Lung (tissue), 11 donors: ENCODE measurements at regions not wholly inside any gene's neighbourhood (a gene's known extent, or its start where the extent isn't known, plus 50 kb on each side); places are given as distances from the start of the nearest gene placed in this dataset.
"Not testable (repeated sequence)": the region's sequence is repeated elsewhere in the genome, so short reads cannot be mapped to it uniquely, and the experiment has no call there.

Source experiments
- ATAC-seq: fragments of 200-7000 bp; cut with Tn5 transposase; one replicate; pipeline ENCODE4 v1.9.1; 2020; ENCODE audit warnings: moderate number of reproducible peaks; ENCODE audit not compliant: insufficient read depth, low FRiP score
- DNase-seq, 3 donors: peaks; one replicate each; pipeline ENCODE4 v3.0.0-alpha.2; 2013 to 2017
- H3K27ac ChIP-seq, 2 donors: one replicate each; pipeline ENCODE4 v1.5.1; 2013; ENCODE audit warnings: mild to moderate bottlenecking in 2 of 2, moderate library complexity in 2 of 2, control low read depth in 1 of 2, inconsistent platforms in 1 of 2, low read depth in 1 of 2, low read length in 1 of 2
- H3K27me3 ChIP-seq, 3 donors: one replicate each; pipeline ENCODE4 v1.5.1; 2013; ENCODE audit warnings: low read length in 2 of 3; ENCODE audit not compliant: control insufficient read depth in 3 of 3, insufficient read depth in 3 of 3
- H3K36me3 ChIP-seq, 4 donors: one replicate each; pipeline ENCODE4 v1.5.1; 2013; ENCODE audit warnings: low read length in 4 of 4, mild to moderate bottlenecking in 1 of 4, moderate library complexity in 1 of 4; ENCODE audit not compliant: control insufficient read depth in 4 of 4, insufficient read depth in 4 of 4
- H3K4me1 ChIP-seq, 5 donors: one replicate each; pipeline ENCODE4 v1.5.1; 2013; ENCODE audit warnings: low read length in 5 of 5, mild to moderate bottlenecking in 2 of 5, moderate library complexity in 1 of 5; ENCODE audit not compliant: control insufficient read depth in 5 of 5, insufficient read depth in 5 of 5
- H3K4me3 ChIP-seq: one replicate; pipeline ENCODE4 v1.5.1; 2013; ENCODE audit warnings: mild to moderate bottlenecking, control low read depth, moderate library complexity
- H3K9ac ChIP-seq, 2 donors: one replicate each; pipeline ENCODE4 v1.5.1; 2013; ENCODE audit warnings: low read length in 2 of 2, control low read depth in 1 of 2; ENCODE audit not compliant: insufficient read depth in 1 of 2
- H3K9me3 ChIP-seq, 4 donors: one replicate each; pipeline ENCODE4 v1.5.1; 2013; ENCODE audit warnings: low read length in 3 of 4, mild to moderate bottlenecking in 1 of 4, moderate library complexity in 1 of 4; ENCODE audit not compliant: control insufficient read depth in 4 of 4, insufficient read depth in 3 of 4
- WGBS, 2 donors: extraction: QIAGEN DNeasy Blood & Tissue Kit; methylation state at CpG; one replicate each; pipeline ENCODE4 v1.1.7; 2013; 5-methylcytosine and 5-hydroxymethylcytosine counted together
- TF ChIP-seq, protein P1 (sequence below): IDR thresholded peaks from 2 replicates; pipeline ENCODE4 v1.5.1; 2012; ENCODE audit warnings: mild to moderate bottlenecking; ENCODE audit errors: control extremely low read depth, extremely low read depth
- donor health status: control.
- donor health status: control.
- donor health status: Bipolar disorder and iron deficiency.
- donor health status: healthy.
- donor health status: DM: yes; HTN: yes; CAD: no.

DNA sequence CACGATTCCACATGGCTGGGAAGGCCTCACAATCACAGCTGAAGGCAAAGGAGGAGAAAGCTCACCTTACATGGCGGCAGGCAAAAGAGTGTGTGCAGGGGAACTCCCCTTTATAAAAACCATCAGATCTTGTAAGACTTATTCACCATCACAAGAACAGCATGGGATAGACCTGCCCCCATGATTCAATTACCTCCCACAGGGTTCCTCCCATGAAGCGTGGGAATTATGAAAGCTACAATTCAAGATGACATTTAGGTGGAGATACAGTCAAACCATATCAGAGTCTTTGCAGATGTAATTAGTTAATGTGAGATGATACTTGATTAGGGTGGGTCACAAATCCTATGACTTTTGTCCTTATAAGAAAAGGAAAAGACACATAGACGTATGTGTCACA, 688.9 kb downstream of the GBE1 start:
- Histone ChIP-seq H3K4me3 (no peak overlapping the region), H3K9ac (no peak overlapping the region), H3K27ac (no peak overlapping the region), H3K4me1 (no peaks in the 10 kb centered on the region), H3K27me3 (no peaks in the 10 kb centered on the region), H3K9me3 (peaks cover 0 to 5% (median 0%) of the 10 kb centered on the region in 4 donors), H3K36me3 (no peaks in the 10 kb centered on the region)
- ATAC-seq (no peak), DNase-seq (no peak)
- TF ChIP-seq, protein P1, sequence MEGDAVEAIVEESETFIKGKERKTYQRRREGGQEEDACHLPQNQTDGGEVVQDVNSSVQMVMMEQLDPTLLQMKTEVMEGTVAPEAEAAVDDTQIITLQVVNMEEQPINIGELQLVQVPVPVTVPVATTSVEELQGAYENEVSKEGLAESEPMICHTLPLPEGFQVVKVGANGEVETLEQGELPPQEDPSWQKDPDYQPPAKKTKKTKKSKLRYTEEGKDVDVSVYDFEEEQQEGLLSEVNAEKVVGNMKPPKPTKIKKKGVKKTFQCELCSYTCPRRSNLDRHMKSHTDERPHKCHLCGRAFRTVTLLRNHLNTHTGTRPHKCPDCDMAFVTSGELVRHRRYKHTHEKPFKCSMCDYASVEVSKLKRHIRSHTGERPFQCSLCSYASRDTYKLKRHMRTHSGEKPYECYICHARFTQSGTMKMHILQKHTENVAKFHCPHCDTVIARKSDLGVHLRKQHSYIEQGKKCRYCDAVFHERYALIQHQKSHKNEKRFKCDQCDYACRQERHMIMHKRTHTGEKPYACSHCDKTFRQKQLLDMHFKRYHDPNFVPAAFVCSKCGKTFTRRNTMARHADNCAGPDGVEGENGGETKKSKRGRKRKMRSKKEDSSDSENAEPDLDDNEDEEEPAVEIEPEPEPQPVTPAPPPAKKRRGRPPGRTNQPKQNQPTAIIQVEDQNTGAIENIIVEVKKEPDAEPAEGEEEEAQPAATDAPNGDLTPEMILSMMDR = no peak
- WGBS, 2 donors = 79 to 88% methylated on average over 4 of the region's 4 CpGs

DNA sequence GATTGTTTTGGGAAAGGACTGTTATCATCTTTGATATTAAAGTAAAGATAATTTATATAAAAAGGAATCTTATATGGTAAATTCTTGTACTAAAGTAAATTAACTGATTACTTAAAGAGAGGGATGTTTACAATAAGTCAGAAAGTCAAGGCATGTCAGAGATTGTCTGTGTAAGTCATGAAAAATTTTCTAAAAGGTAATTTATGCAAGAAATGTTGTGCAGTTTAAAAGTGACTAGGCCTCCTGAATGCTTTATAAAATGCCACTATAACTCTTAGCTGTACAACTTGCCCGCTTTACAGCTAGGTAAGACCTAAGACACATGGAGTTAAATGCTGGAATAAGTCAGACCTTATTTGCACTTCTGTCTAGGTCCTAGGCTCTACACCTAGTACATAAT, 692.9 kb downstream of the GBE1 start:
- peaks cover 0 to 3% (median 0%) of the 10 kb centered on the region in 4 donors for H3K9me3 ChIP-seq
- H3K27ac ChIP-seq = no peak overlapping the region
- 77 to 85% methylated on average over 1 of the region's 1 CpG for WGBS, 2 donors
- TF ChIP-seq, protein P1 = no peak
- H3K36me3 ChIP-seq = no peaks in the 10 kb centered on the region
- H3K9ac ChIP-seq = no peak overlapping the region
- no peak overlapping the region for H3K4me3 ChIP-seq
- no peak for ATAC-seq
- H3K27me3 ChIP-seq = no peaks in the 10 kb centered on the region
- no peaks in the 10 kb centered on the region for H3K4me1 ChIP-seq
- DNase-seq = no peak

DNA sequence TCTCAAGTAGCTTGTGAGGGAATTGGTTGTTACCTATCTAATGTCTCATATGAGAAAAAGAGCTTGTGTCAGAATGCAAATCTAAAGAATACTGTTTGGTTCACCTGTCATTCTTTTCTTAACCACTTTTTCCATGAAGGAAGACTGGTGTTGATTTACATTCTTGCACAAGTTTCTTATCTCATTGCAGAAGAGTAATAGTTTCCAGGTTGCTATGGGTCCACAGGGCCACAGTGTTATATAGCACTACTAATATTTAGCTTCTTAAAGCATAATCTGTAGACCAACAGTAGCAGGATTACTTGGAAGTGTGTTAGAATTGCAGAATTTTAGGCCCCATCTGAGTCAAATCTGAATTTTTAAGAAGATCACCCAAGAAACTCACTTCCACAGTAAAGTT, 697.5 kb downstream of the GBE1 start:
- H3K4me3 ChIP-seq = no peak overlapping the region
- peaks cover 0 to 3% (median 0%) of the 10 kb centered on the region in 4 donors for H3K9me3 ChIP-seq
- TF ChIP-seq, protein P1 = no peak
- no peaks in the 10 kb centered on the region for H3K36me3 ChIP-seq
- no peaks in the 10 kb centered on the region for H3K27me3 ChIP-seq
- H3K4me1 ChIP-seq = no peaks in the 10 kb centered on the region
- H3K27ac ChIP-seq = no peak overlapping the region
- no peak for ATAC-seq
- DNase-seq = no peak
- H3K9ac ChIP-seq = no peak overlapping the region

DNA sequence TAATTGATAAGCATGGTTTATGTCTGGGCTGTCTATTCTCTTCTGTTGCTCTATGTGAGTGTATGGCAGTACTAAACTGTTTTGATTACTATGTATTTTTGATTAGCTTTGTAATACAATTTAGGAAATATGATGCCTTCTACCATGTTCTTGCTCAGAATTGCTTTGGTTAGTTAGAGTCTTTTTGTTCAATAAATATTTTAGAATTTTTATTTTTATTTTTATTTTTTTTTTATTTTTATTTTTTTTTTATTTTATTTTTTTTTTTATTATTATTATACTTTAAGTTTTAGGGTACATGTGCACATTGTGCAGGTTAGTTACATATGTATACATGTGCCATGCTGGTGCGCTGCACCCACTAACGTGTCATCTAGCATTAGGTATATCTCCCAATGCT, 710.3 kb downstream of the GBE1 start:
- not testable (repeated sequence) for DNase-seq, H3K36me3 ChIP-seq, ATAC-seq, H3K9me3 ChIP-seq, H3K27me3 ChIP-seq, H3K4me3 ChIP-seq, H3K9ac ChIP-seq, H3K27ac ChIP-seq, H3K4me1 ChIP-seq
- WGBS, 2 donors = no CpG with 5 or more reads among the region's 2 CpGs
